GM19397 (cell line): ENCODE measurements at regions not wholly inside any gene's neighbourhood (a gene's known extent, or its start where the extent isn't known, plus 50 kb on each side); places are given as distances from the start of the nearest gene placed in this dataset.

Experiments used
- ATAC-seq: cut with Tn5 transposase; IDR thresholded peaks from one replicate; pipeline ENCODE4 v1.9.1; 2021; ENCODE audit warnings: mild to moderate bottlenecking, moderate library complexity; ENCODE audit not compliant: unreplicated experiment

GRCh38 chr11:15378941-15379340 lies 264.2 kb downstream of the INSC start:
- no peak for ATAC-seq

GRCh38 chr11:15379483-15379882 lies 264.8 kb downstream of the INSC start:
- no peak for ATAC-seq

GRCh38 chr11:15390857-15391256 lies 276.1 kb downstream of the INSC start:
- no peak for ATAC-seq

- no peak for ATAC-seq
Observed at GRCh38 chr11:15396778-15397177, 282.1 kb downstream of the INSC start.

GRCh38 chr11:15406851-15407351 lies 292.2 kb downstream of the INSC start:
- ATAC-seq: no peak

GRCh38 chr11:15412054-15412453 lies 297.3 kb downstream of the INSC start:
- no peak for ATAC-seq

GRCh38 chr11:15418921-15419320 lies 304.2 kb downstream of the INSC start:
- ATAC-seq: no peak

- no peak for ATAC-seq
Observed at GRCh38 chr11:15419696-15420095, 305.0 kb downstream of the INSC start.

GRCh38 chr11:15430381-15430780 lies 315.7 kb downstream of the INSC start:
- no peak for ATAC-seq

- no peak for ATAC-seq
Observed at GRCh38 chr11:15434529-15434928, 319.8 kb downstream of the INSC start.

GRCh38 chr11:15446315-15446714 lies 331.6 kb downstream of the INSC start:
- ATAC-seq: no peak

- ATAC-seq: no peak
Observed at GRCh38 chr11:15446929-15447328, 332.2 kb downstream of the INSC start.

- ATAC-seq: no peak
Observed at GRCh38 chr11:15451713-15452112, 337.0 kb downstream of the INSC start.

GRCh38 chr11:15453211-15453765 lies 338.6 kb downstream of the INSC start:
- ATAC-seq: no peak

GRCh38 chr11:15468466-15468865 lies 353.7 kb downstream of the INSC start:
- ATAC-seq: no peak

- ATAC-seq: no peak
Observed at GRCh38 chr11:15471048-15471894, 356.5 kb downstream of the INSC start.

- ATAC-seq: no peak
Observed at GRCh38 chr11:15471895-15472799, 357.4 kb downstream of the INSC start.

- no peak for ATAC-seq
Observed at GRCh38 chr11:15473954-15474837, 359.5 kb downstream of the INSC start.

- ATAC-seq: no peak
Observed at GRCh38 chr11:15476371-15476917, 361.7 kb downstream of the INSC start.

GRCh38 chr11:15481871-15482270 lies 367.1 kb downstream of the INSC start:
- no peak for ATAC-seq
